Upper lobe of left lung (tissue), 4 donors: ENCODE measurements at regions not wholly inside any gene's neighbourhood (a gene's known extent, or its start where the extent isn't known, plus 50 kb on each side); places are given as distances from the start of the nearest gene placed in this dataset.

Experiments
- CTCF ChIP-seq, 6 experiments: fragments of 450-650 bp in 4 of 6; fragments of 200-600 bp in 2 of 6; sonication (generic) in 2 of 6; IDR thresholded peaks; one replicate each; pipeline ENCODE4 v1.5.1; 2016 to 2019; ENCODE audit warnings: antibody characterized with exemption in 6 of 6
- POLR2A ChIP-seq, 4 donors: fragments of 450-650 bp; IDR thresholded peaks; one replicate each; pipeline ENCODE4 v1.5.1; 2016 to 2017; ENCODE audit warnings: antibody characterized with exemption in 4 of 4, mild to moderate bottlenecking in 2 of 4

- no peak for TF ChIP-seq CTCF (IDR thresholded peaks at IDR 0.05)
- no peak for TF ChIP-seq POLR2A (IDR thresholded peaks at IDR 0.05)
These were observed 364.0 kb downstream of the MN1 start for GRCh38 chr22:27437570-27437969.
